Fibroblast of the aortic adventitia (primary cell): ENCODE measurements at regions not wholly inside any gene's neighbourhood (a gene's known extent, or its start where the extent isn't known, plus 50 kb on each side); places are given as distances from the start of the nearest gene placed in this dataset.
"Not testable (repeated sequence)": the region's sequence is repeated elsewhere in the genome, so short reads cannot be mapped to it uniquely, and the experiment has no call there.

Source experiments
- DNase-seq: peaks from one replicate; pipeline ENCODE4 v3.0.0-alpha.2; 2010; ENCODE audit warnings: low read depth
- H3K4me3 ChIP-seq: 2 replicates; pipeline ENCODE4 v1.5.1; 2011; ENCODE audit warnings: low read depth, mild to moderate bottlenecking, control low read depth, low read length, moderate library complexity
- TF ChIP-seq, protein P1 (sequence below): IDR thresholded peaks from 2 replicates; pipeline ENCODE4 v1.5.1; 2011; ENCODE audit warnings: mild to moderate bottlenecking, low read length, control low read depth, inconsistent platforms; ENCODE audit not compliant: insufficient read depth

- H3K4me3 ChIP-seq: no peak overlapping the region
- TF ChIP-seq, protein P1, sequence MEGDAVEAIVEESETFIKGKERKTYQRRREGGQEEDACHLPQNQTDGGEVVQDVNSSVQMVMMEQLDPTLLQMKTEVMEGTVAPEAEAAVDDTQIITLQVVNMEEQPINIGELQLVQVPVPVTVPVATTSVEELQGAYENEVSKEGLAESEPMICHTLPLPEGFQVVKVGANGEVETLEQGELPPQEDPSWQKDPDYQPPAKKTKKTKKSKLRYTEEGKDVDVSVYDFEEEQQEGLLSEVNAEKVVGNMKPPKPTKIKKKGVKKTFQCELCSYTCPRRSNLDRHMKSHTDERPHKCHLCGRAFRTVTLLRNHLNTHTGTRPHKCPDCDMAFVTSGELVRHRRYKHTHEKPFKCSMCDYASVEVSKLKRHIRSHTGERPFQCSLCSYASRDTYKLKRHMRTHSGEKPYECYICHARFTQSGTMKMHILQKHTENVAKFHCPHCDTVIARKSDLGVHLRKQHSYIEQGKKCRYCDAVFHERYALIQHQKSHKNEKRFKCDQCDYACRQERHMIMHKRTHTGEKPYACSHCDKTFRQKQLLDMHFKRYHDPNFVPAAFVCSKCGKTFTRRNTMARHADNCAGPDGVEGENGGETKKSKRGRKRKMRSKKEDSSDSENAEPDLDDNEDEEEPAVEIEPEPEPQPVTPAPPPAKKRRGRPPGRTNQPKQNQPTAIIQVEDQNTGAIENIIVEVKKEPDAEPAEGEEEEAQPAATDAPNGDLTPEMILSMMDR: no peak
- no peak for DNase-seq
Measured at GRCh38 chrX:38948046-38948445, 146.8 kb downstream of the MID1IP1 start.

GRCh38 chrX:38954520-38954919, 153.3 kb downstream of the MID1IP1 start:
- TF ChIP-seq, protein P1: no peak
- no peak for DNase-seq
- H3K4me3 ChIP-seq: no peak overlapping the region

DNA sequence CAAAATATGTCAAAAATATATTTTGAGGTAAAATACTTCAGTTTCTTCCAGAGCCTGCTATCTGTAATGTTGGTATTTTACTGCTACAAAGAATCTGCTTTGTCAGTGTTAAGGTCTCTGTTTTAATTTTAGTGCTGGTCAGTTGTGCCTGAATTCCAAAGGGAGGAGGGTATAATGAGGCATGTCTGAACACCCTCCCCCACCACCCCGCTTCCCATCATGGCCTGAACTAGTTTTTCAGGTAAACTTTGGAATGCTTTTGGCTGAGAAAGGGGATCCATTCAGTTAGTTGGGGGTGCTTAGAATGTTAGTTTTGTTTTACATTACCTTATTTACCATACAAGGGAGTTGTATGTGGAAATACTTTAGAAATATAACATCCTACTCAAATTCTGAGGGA, 158.5 kb downstream of the MID1IP1 start:
- no peak for DNase-seq
- TF ChIP-seq, protein P1: no peak
- H3K4me3 ChIP-seq: no peak overlapping the region

GRCh38 chrX:38960137-38960536, 158.9 kb downstream of the MID1IP1 start:
- peak; percentile 38 for DNase-seq
- no peak overlapping the region for H3K4me3 ChIP-seq
- TF ChIP-seq, protein P1: no peak

DNA sequence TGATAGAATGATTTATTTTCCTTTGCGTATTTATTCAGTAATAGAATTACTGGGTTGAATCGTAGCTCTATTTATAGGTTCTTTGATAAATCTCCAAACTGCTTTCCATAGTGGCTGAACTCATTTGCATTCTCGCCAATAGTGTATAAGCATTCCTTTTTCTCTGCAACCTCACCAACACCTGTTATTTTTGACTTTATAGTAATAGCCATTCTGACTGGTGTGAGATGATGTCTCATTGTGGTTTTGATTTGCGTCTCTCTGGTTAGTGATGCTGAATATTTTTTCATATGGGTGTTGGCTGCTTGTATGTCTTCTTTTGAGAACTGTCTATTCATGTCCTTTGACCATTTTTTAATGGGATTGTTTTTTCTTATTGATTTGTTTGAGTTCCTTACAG, 160.7 kb downstream of the MID1IP1 start:
- TF ChIP-seq, protein P1: no peak
- no peak for DNase-seq
- no peak overlapping the region for H3K4me3 ChIP-seq

DNA sequence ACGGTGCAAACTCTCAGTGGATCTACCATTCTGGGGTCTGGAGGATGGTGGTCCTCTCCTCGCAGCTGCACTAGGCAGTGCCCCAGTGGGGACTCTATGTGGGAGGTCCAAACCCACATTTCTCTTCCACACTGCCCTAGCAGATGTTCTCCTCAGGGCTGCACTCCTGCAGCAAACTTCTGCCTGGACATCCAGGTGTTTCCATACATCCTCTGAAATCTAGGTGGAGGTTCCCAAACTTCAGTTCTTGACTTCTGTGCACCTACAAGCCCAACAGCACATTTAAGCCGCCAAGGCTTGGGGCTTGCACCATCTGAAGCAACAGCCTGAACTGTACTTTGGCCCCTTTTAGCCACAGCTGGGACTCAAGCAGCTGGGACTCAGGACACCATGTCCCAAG, 162.0 kb downstream of the MID1IP1 start:
- not testable (repeated sequence) for DNase-seq, H3K4me3 ChIP-seq

GRCh38 chrX:38965888-38966287, 164.6 kb downstream of the MID1IP1 start:
- DNase-seq: no peak
- TF ChIP-seq, protein P1: no peak
- no peak overlapping the region for H3K4me3 ChIP-seq
